Left renal cortex interstitium (tissue), 4 donors: ENCODE measurements at regions not wholly inside any gene's neighbourhood (a gene's known extent, or its start where the extent isn't known, plus 50 kb on each side); places are given as distances from the start of the nearest gene placed in this dataset.

Experiments used
- DNase-seq, 4 donors: peaks; one replicate each; pipeline ENCODE4 v3.0.0-alpha.2; 2013; ENCODE audit warnings: low read depth in 4 of 4, low spot score in 2 of 4, missing footprints in 1 of 4

GRCh38 chr6:4592026-4592425, 184.2 kb upstream of the CDYL start:
- no peak for DNase-seq

- DNase-seq: no peak
Measured at GRCh38 chr6:4591218-4591617, 185.0 kb upstream of the CDYL start.

- no peak for DNase-seq
Measured at GRCh38 chr6:4589295-4589694, 186.9 kb upstream of the CDYL start.

DNA sequence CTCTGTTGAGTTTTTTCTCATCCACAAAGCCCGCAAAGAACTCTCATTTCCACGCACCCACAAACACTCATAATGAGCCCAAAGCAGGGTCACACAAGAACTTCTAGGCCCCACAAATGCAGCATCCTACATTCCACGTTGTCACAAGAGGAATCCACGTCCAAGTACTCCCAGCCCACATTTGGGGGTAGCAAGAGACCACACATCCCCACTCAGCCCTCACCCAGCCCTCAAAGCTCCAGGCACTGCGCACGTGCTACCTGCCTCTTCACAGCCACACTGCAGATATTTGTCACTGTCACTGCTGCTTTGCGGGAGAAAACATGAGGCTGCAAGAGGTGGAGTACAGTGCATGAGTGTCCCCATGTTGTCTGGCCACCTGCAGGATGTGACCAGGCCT, 187.6 kb upstream of the CDYL start:
- DNase-seq: no peak

DNA sequence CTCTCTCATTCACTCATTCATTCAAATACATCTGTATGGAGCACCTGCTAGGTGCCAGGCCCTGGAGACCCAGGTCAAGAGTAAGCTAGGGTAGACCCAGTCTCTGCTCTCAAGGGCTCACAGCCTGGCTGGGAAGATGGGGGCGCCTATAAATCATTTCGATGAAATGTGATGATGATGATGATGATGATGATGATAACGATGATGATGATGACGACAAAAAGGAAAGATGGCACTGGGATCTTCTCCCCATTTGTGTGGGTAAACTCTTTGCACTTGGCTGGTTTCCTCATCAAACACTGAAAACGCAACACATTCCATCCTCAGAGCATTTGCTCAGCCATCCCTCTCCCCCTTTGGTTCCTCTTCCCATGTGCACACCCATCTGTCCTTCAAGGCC, 188.0 kb upstream of the CDYL start:
- DNase-seq: no peak

- DNase-seq: no peak
Measured at GRCh38 chr6:4587171-4587570, 189.0 kb upstream of the CDYL start.

DNA sequence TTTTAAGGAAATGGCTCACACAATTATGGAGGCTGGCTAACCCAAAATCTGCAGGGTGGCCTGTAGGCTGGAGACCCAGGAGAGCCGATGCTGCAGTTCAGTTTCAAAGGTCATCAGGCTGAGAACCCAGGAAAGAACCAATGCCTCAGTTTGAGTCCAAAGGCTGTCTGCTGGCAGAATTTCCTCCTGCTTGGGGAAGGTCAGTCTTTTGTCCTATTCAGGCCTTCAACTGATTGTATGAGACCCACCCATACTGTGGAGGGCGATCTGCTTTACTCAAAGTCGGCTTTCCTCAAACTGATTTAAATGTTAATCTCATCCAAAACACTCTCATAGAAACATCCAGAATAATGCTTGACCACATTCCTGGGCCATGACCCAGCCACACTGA, 189.7 kb upstream of the CDYL start:
- no peak for DNase-seq

DNA sequence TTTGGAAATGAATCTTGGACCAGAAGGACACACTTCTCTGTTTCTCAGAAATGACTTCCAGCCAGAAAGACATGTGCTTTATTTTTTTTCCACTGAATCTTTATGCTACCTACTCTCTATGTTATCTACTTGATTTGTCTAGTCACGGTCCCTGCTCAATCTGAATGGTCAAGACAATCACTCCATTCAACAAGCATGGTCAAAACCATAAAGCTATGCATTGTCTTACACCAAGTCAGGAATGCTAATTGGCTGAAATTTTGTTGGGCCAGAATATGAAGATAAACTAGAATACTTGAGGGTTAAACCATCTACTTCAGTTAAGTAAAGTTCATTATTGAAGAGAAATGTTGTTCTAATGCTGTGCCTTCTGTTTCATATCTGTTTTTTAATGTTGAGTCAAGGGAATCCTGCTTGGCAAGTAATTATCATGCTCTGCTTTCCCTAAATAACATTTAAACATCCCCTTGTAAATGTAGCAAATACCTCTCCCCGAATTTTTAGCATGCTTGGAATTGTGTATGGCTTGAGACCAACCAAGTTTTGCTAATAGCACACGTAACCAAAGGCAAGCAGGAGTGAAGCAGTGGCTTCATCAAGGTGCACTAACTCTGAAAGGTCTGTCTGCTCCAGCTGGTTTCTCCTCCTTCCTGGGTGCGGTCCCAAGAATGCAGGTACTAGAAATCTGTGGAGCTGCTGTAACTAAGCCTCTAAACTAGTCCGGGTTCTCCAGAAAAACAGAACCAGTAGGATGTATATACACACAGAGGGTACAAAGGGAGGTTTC, 190.3 kb upstream of the CDYL start:
- no peak for DNase-seq

DNA sequence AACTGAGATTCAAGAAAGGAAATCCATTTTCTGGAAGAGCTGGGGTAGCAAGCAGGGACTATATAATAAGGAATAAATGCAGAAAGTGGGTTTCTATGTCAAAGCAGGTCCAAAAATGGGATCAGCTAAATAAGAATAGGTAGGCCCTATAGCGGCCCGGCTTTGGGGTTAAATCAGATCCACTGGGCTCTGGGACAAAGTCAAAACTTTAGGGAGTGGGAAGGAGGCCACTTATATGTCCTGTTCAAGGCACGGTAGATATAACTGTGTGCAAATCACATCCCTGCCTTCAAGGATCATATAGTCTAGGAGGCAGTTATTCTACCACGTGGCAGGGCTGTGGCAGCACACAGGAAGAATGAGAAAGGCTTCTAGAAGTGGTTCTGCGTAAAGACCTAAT, 191.4 kb upstream of the CDYL start:
- DNase-seq: no peak

GRCh38 chr6:4582506-4583417, 193.4 kb upstream of the CDYL start:
- no peak for DNase-seq

- DNase-seq: no peak
Measured at GRCh38 chr6:4581468-4582385, 194.5 kb upstream of the CDYL start.

DNA sequence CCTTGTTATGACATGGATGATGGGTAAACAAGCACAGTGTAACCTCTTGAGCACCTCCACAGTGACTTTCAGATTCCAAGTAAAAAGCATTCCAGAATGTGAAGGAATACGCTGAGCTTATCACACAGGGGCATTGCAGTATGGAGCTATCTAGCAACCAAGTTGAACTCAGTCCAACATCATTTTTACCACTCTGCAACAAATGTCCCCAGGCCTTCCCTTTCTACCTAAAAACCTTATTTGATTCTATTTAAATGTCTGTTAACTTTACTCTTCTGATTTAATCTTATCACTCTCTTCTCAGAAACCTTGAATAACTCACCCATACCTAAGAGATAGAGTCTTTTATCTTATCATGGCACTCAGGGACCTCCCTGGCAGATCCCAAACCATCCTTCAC, 195.8 kb upstream of the CDYL start:
- DNase-seq: no peak

DNA sequence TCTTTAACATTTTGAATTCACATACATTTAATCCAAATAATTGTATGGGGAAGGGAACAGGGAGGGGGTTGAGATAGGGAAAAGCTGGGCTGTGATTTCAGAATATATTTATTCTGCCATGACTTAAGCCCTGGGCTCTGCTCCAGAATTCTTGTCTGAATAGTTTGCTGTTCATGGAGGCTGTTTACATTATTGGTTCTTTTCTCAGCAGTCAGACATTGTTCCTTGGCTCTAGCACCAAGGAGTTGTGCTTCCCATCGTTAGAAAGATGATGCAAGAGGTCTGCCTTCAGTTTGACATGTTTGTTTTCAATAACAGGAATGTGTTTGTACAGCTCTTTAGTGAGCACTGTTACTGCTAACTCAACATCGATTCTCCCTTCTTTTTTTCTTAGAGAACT, 198.8 kb upstream of the CDYL start:
- no peak for DNase-seq

- no peak for DNase-seq
Measured at GRCh38 chr6:4575714-4576113, 200.5 kb upstream of the CDYL start.

DNA sequence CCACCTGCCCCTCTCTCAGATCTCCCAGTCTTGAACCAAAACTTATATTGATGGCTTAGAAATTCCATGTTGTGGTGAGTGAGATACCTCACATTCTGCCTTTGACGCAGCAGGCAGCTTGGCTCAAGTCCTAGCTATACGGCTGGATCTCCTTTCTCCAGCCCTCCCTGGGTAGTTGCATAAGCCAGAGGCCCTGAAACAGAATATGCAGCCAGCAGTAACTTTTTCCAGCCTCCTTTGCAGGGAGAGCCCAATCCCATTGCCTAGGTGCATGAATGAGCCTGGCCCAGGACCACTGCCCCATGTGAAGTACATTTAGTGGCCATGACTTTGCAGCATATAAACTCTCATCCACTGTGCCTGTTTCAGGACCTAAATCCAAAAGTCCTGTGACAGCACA, 202.2 kb upstream of the CDYL start:
- DNase-seq: no peak

DNA sequence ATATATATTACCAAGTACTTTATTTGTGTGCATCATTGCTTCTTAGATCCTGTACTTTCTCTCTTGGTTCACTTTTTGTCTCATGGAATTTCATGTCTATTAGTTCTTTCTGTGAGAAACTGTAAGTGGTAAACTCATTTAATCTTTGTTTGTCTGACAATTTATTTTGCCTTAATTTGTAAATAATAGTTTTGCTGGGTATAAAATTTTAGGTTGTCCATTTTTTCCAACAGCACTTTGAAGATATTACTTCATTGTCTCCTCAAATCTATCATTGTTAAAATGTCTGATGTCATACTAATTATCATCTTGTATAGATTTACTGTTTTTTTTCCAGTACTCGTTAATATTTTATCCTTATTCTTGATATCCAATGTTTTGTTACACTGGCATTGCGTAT, 205.2 kb upstream of the CDYL start:
- no peak for DNase-seq

- DNase-seq: no peak
Measured at GRCh38 chr6:4568138-4568537, 208.1 kb upstream of the CDYL start.

- no peak for DNase-seq
Measured at GRCh38 chr6:4567141-4567540, 209.1 kb upstream of the CDYL start.

DNA sequence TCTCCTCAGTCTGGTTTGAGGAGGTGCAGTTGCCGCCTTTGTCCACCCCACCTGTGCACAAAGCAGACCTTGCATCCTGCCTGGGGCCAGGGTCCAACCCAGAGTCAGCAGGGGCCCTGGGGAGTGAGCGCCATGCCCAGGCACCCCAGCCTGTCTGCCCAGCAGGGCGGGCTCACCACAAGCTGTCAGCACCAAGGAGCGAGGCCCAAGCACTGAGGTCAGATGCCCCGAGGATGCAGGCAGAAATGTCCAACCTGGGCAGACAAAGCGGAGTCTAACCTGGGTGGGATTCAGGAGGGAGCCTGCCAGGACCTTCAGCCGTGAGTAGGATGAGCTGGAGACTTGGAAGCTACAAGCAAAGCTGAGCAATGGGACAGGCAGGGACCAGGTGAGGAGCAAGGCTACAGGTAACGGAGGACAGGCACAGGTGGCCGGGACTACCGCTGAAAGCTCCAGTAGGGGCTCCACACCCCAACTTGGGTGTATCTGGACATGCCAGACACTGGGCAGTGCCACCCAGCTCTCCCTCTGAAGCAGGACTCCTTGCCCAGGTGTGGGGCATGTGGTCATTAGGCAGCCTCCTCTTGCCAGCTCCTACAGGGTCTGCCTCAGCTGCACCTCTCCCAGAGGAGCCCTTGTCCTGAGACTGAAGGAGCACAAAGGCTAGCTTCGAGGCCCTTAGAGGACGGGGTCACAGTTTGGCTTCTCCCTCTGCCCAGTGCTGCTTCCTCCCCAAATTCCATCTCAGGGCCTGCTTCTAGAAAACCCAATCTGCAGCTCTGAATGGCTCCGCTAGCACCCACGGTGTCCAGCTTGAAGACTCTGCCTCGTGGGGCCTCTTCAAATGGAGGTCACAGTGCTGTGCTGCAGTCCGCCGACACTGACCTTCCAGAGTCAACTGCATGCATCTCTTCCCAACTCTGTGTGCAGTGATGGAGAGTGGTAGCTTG, 210.6 kb upstream of the CDYL start:
- no peak for DNase-seq

- no peak for DNase-seq
Measured at GRCh38 chr6:4564801-4565271, 211.4 kb upstream of the CDYL start.
